ENCODE measurements at regions not wholly inside any gene's neighbourhood (a gene's known extent, or its start where the extent isn't known, plus 50 kb on each side); places are given as distances from the start of the nearest gene placed in this dataset.
"Not testable (repeated sequence)": the region's sequence is repeated elsewhere in the genome, so short reads cannot be mapped to it uniquely, and the experiment has no call there.

- intact Hi-C loops (cut with micrococcal nuclease): no loop called here
Measured at GRCh38 chr4:189506080-189506479, 434.6 kb upstream of the FRG1 start.

GRCh38 chr4:189507060-189507459 is 433.6 kb upstream of the FRG1 start:
- no peak overlapping the region for H3K4me3 Mint-ChIP-seq
- no peaks in the 10 kb centered on the region for H3K36me3 Mint-ChIP-seq (ENCODE audit: low read depth)
- H3K4me1 Mint-ChIP-seq: no peaks in the 10 kb centered on the region
- H3K27me3 Mint-ChIP-seq: no peaks in the 10 kb centered on the region
- H3K27ac Mint-ChIP-seq: no peak overlapping the region
- H3K9me3 Mint-ChIP-seq: peaks cover 9% of the 10 kb centered on the region
- no peak for DNase-seq
- intact Hi-C loops (cut with micrococcal nuclease): no loop called here

More at GRCh38 chr4:189506080-189506479, 434.6 kb upstream of the FRG1 start:
- Mint-ChIP-seq H3K27me3 (no peaks in the 10 kb centered on the region), H3K4me1 (no peaks in the 10 kb centered on the region), H3K27ac (no peak overlapping the region), H3K9me3 (peaks cover 5% of the 10 kb centered on the region), H3K36me3 (ENCODE audit: low read depth) (no peaks in the 10 kb centered on the region), H3K4me3 (no peak overlapping the region)
- no peak for DNase-seq

- no peak overlapping the region for H3K4me3 Mint-ChIP-seq
- no peak for DNase-seq
- H3K9me3 Mint-ChIP-seq: peaks cover 5% of the 10 kb centered on the region
- no peaks in the 10 kb centered on the region for H3K36me3 Mint-ChIP-seq (ENCODE audit: low read depth)
- intact Hi-C loops (cut with micrococcal nuclease): no loop called here
- H3K27ac Mint-ChIP-seq: no peak overlapping the region
- H3K4me1 Mint-ChIP-seq: no peaks in the 10 kb centered on the region
- H3K27me3 Mint-ChIP-seq: no peaks in the 10 kb centered on the region
Measured at GRCh38 chr4:189510601-189511000, 430.1 kb upstream of the FRG1 start.

DNA sequence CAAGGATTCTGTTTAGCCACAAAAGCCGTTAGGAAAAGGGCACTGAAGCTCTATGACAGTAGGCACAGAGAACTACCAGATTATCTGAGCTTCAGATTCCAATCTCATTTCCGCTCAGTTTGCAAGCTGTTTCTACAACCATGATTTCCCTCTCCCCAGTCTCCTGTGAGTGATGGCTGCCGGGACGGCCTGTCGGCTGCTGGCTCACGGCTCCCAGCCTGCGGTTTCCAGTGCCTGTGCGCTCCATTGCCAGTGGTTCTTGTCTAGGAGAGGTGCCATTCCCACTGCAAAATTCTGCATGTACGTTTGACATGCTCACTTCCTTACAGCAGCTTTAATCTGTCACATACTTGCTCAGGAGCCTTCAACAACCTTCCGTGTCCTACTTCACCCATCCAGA is 429.1 kb upstream of the FRG1 start:
- no peak for DNase-seq
- no peak overlapping the region for H3K27ac Mint-ChIP-seq
- no peaks in the 10 kb centered on the region for H3K27me3 Mint-ChIP-seq
- intact Hi-C loops (cut with micrococcal nuclease): no loop called here
- no peak overlapping the region for H3K4me3 Mint-ChIP-seq
- no peaks in the 10 kb centered on the region for H3K4me1 Mint-ChIP-seq
- peaks cover 5% of the 10 kb centered on the region for H3K9me3 Mint-ChIP-seq
- no peaks in the 10 kb centered on the region for H3K36me3 Mint-ChIP-seq (ENCODE audit: low read depth)

GRCh38 chr4:189513421-189513820 is 427.3 kb upstream of the FRG1 start:
- Mint-ChIP-seq H3K27me3 (no peaks in the 10 kb centered on the region), H3K4me1 (no peaks in the 10 kb centered on the region), H3K36me3 (ENCODE audit: low read depth) (no peaks in the 10 kb centered on the region), H3K4me3 (no peak overlapping the region), H3K9me3 (peaks cover 5% of the 10 kb centered on the region), H3K27ac (no peak overlapping the region)
- DNase-seq: no peak
- intact Hi-C loops (cut with micrococcal nuclease): no loop called here

- H3K27me3 Mint-ChIP-seq: no peaks in the 10 kb centered on the region
- no peaks in the 10 kb centered on the region for H3K36me3 Mint-ChIP-seq (ENCODE audit: low read depth)
- DNase-seq: no peak
- H3K4me3 Mint-ChIP-seq: no peak overlapping the region
- peaks cover 5% of the 10 kb centered on the region for H3K9me3 Mint-ChIP-seq
- intact Hi-C loops (cut with micrococcal nuclease): no loop called here
- H3K4me1 Mint-ChIP-seq: no peaks in the 10 kb centered on the region
- no peak overlapping the region for H3K27ac Mint-ChIP-seq
Measured at GRCh38 chr4:189514209-189514608, 426.5 kb upstream of the FRG1 start.

DNA sequence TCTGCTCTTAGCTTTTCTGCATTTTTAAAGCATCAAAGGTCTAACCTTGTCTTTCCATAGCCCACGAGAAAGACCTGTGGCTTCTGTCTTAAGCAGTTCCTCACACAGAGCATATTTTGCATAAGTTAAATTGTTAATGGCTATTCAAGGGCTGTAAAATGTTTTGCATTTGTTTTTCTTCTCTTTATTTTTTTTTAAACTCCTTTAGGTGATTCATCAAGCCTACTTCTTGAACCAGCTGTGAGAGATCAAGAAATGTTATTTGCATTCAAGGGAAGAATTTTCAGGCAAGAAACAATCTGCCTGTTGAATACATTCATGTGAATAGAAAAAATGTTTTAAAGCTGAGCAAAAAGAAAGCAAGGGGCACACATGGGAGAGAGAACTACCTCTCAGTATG is 423.8 kb upstream of the FRG1 start:
- no peak overlapping the region for H3K4me3 Mint-ChIP-seq
- no peaks in the 10 kb centered on the region for H3K4me1 Mint-ChIP-seq
- no peak overlapping the region for H3K27ac Mint-ChIP-seq
- intact Hi-C loops (cut with micrococcal nuclease): no loop called here
- H3K36me3 Mint-ChIP-seq (ENCODE audit: low read depth): no peaks in the 10 kb centered on the region
- no peak for DNase-seq
- H3K27me3 Mint-ChIP-seq: no peaks in the 10 kb centered on the region
- H3K9me3 Mint-ChIP-seq: peaks cover 2% of the 10 kb centered on the region

DNA sequence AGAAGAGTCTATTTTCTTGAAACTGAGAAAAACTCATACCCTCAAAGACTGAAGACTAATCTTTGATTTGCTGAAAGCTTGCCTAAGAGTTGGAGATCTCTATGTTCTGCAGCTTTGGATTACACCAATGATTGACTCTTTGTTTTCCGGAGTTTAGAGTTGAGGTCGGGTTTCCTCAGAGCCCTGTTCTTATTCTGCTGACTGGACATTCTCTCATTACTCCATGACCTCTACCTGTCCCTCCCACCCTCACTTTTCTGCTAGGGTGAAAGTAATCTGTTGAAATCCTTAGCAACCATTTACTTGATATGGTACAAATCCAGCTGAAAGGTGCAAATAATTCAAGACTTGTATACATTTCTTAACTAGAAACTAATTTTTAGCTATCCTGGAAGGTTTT is 421.5 kb upstream of the FRG1 start:
- Mint-ChIP-seq H3K36me3 (ENCODE audit: low read depth) (no peaks in the 10 kb centered on the region), H3K27ac (no peak overlapping the region), H3K4me3 (no peak overlapping the region), H3K9me3 (peaks cover 9% of the 10 kb centered on the region), H3K4me1 (no peaks in the 10 kb centered on the region), H3K27me3 (no peaks in the 10 kb centered on the region)
- DNase-seq: no peak
- intact Hi-C loops (cut with micrococcal nuclease): no loop called here

GRCh38 chr4:189525304-189525703 is 415.4 kb upstream of the FRG1 start:
- intact Hi-C loops (cut with micrococcal nuclease): no loop called here
- Mint-ChIP-seq H3K36me3 (ENCODE audit: low read depth) (no peaks in the 10 kb centered on the region), H3K4me3 (no peak overlapping the region), H3K4me1 (no peaks in the 10 kb centered on the region), H3K27me3 (no peaks in the 10 kb centered on the region), H3K9me3 (peaks cover 23% of the 10 kb centered on the region), H3K27ac (no peak overlapping the region)
- no peak for DNase-seq

DNA sequence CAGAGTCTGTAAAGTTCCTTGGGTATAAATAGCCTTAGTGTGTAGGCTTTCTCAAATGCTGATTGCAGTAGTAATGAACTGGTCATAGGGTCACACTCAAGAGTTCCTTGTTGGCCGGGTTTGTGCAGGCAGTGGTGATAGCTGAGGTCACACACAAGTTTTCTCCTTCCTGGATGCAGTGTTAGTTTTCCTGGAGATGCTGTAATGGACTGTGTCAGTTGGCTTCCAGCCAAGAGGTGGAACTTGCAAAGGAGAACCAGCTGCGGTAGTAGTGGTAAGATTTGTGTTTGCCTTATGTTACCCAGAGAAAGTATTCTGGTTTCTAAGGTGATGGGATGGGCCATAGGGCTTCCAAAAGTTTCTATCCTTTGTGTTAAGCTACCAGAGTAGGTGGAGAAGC is 409.8 kb upstream of the FRG1 start:
- no peak for DNase-seq
- intact Hi-C loops (cut with micrococcal nuclease): no loop called here
- Mint-ChIP-seq H3K4me3 (no peak overlapping the region), H3K27me3 (no peaks in the 10 kb centered on the region), H3K36me3 (ENCODE audit: low read depth) (no peaks in the 10 kb centered on the region), H3K4me1 (no peaks in the 10 kb centered on the region), H3K9me3 (peaks cover 4% of the 10 kb centered on the region), H3K27ac (no peak overlapping the region)

DNA sequence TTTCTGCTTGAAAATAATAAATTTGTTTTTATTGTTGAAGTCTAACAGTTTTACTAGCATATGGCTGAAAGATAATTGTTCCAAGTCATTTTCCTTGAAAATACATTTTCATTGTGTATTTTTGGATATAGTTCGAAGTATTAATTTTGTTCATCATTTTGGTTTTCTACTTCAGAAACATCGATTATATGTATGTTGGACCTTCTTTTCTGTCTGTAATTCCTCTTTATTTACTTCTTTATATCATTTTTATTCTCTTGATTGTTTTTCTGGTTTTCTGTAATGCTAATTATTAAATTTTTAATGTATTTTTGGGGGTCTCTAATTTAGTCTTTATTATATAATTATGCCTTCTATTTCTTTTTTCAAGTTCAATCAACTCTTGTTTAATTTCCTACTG is 407.1 kb upstream of the FRG1 start:
- Mint-ChIP-seq H3K9me3 (peaks cover 7% of the 10 kb centered on the region), H3K4me1 (no peaks in the 10 kb centered on the region), H3K36me3 (ENCODE audit: low read depth) (no peaks in the 10 kb centered on the region), H3K27ac (no peak overlapping the region), H3K27me3 (no peaks in the 10 kb centered on the region), H3K4me3 (no peak overlapping the region)
- intact Hi-C loops (cut with micrococcal nuclease): no loop called here
- no peak for DNase-seq

DNA sequence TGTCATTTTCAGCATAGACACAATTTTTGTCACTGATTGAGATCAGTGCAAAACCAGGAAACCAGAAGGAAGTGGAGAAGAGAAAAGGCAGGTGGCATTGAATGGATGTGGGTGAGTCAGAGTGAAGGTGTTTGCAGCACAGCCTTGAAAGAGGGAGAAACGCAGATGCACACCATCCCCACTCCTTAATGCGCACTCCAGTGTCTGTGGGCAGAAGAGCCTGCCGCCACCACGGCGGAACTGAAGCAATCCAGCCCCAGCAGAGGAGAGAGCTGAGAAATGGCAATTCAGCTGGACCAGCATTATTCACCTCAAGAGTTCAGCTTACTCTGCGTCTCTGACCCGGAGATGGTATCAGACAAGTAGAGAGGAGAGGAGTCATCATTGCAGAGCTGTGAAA is 393.1 kb upstream of the FRG1 start:
- peaks cover 5% of the 10 kb centered on the region for H3K9me3 Mint-ChIP-seq
- intact Hi-C loops (cut with micrococcal nuclease): no loop called here
- H3K4me3 Mint-ChIP-seq: no peak overlapping the region
- H3K4me1 Mint-ChIP-seq: no peaks in the 10 kb centered on the region
- peak; percentile 17 for DNase-seq
- H3K27me3 Mint-ChIP-seq: no peaks in the 10 kb centered on the region
- no peak overlapping the region for H3K27ac Mint-ChIP-seq
- no peaks in the 10 kb centered on the region for H3K36me3 Mint-ChIP-seq (ENCODE audit: low read depth)

DNA sequence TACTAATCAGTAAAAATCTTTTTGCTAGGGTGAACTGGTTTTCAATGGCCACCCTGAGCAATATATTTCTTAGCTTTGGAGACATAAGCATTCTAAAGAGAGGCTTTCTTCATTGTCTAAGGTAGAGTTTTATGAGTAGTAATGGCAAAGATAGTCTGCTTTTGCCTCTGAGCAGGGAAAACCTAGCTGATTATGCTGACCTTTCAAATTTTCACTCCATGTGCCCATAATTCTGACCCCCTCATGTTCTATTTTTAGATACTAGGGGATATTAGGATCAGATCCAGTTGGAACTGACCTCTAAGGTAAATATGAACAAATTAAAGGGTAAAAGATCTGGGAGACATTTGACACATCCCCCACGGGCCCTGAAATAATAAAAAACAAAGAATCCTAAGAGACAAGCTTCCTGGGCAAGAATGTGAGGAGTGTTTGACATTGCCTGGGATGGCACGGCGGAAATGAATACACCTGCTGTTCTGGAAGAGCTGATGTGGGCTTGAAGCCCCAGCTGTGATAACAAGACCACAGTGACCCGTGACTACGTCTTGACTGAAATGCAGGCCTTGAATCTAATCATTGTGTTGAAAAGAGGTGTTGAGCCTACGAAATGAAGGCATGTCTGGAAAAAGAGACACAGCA is 392.1 kb upstream of the FRG1 start:
- Mint-ChIP-seq H3K4me3 (no peak overlapping the region), H3K27ac (no peak overlapping the region), H3K4me1 (no peaks in the 10 kb centered on the region), H3K9me3 (peaks cover 5% of the 10 kb centered on the region), H3K27me3 (no peaks in the 10 kb centered on the region), H3K36me3 (ENCODE audit: low read depth) (no peaks in the 10 kb centered on the region)
- DNase-seq: peak; percentile 8
- intact Hi-C loops (cut with micrococcal nuclease): no loop called here

- DNase-seq: peak; percentile 13
- H3K36me3 Mint-ChIP-seq (ENCODE audit: low read depth); H3K27me3 Mint-ChIP-seq; H3K27ac Mint-ChIP-seq; H3K4me1 Mint-ChIP-seq; H3K9me3 Mint-ChIP-seq; intact Hi-C loops (cut with micrococcal nuclease); H3K4me3 Mint-ChIP-seq: not testable (repeated sequence)
Measured at GRCh38 chr4:189551931-189552670, 388.6 kb upstream of the FRG1 start.

DNA sequence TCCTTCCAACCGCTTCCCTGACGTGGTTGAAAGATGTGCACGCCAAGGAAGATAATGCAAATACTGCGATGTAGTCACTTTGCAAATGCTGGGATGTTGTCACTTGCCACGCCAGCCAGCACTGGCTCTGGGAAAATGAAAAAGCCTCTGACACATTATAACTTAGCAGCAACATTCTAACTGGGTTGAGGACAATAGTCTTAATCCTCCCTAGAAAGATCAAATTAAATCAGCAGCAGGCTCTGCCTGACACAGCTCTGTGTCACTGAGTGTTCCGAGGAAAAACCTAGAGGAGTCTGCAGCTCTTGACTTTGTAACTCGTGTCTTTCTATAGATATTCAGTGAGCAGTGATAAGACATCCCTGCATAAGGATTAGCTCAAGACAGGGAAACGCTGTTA is 380.1 kb upstream of the FRG1 start:
- H3K36me3 Mint-ChIP-seq (ENCODE audit: low read depth); DNase-seq; intact Hi-C loops (cut with micrococcal nuclease); H3K4me1 Mint-ChIP-seq; H3K4me3 Mint-ChIP-seq; H3K9me3 Mint-ChIP-seq; H3K27ac Mint-ChIP-seq; H3K27me3 Mint-ChIP-seq: not testable (repeated sequence)

Data from activated CD4-positive, alpha-beta T cell treated with anti-CD3 and anti-CD28 coated beads, Interleukin-2, amount 10 ng/mL, durations not matched to agents 24 days and 14 days (primary cell).